ENCODE measurements at regions not wholly inside any gene's neighbourhood (a gene's known extent, or its start where the extent isn't known, plus 50 kb on each side); places are given as distances from the start of the nearest gene placed in this dataset.

- Histone ChIP-seq H3K36me3 (no peaks in the 10 kb centered on the region), H3K4me1 (no peaks in the 10 kb centered on the region), H3K9me3 (no peaks in the 10 kb centered on the region), H3K27ac (no peak overlapping the region), H3K4me3 (no peak overlapping the region), H3K27me3 (no peaks in the 10 kb centered on the region)
- no peak for DNase-seq
- no peak for TF ChIP-seq POLR2A (IDR thresholded peaks at IDR 0.05)
- TF ChIP-seq, protein P1, sequence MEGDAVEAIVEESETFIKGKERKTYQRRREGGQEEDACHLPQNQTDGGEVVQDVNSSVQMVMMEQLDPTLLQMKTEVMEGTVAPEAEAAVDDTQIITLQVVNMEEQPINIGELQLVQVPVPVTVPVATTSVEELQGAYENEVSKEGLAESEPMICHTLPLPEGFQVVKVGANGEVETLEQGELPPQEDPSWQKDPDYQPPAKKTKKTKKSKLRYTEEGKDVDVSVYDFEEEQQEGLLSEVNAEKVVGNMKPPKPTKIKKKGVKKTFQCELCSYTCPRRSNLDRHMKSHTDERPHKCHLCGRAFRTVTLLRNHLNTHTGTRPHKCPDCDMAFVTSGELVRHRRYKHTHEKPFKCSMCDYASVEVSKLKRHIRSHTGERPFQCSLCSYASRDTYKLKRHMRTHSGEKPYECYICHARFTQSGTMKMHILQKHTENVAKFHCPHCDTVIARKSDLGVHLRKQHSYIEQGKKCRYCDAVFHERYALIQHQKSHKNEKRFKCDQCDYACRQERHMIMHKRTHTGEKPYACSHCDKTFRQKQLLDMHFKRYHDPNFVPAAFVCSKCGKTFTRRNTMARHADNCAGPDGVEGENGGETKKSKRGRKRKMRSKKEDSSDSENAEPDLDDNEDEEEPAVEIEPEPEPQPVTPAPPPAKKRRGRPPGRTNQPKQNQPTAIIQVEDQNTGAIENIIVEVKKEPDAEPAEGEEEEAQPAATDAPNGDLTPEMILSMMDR (IDR thresholded peaks at IDR 0.05), result no peak
These were observed 111.8 kb upstream of the RGMA start for GRCh38 chr15:93200837-93201226.

GRCh38 chr15:93200081-93200836 is 111.2 kb upstream of the RGMA start:
- Histone ChIP-seq H3K36me3 (no peaks in the 10 kb centered on the region), H3K4me3 (no peak overlapping the region), H3K9me3 (no peaks in the 10 kb centered on the region), H3K4me1 (no peaks in the 10 kb centered on the region), H3K27me3 (no peaks in the 10 kb centered on the region), H3K27ac (no peak overlapping the region)
- DNase-seq, result no peak
- TF ChIP-seq, protein P1 (IDR thresholded peaks at IDR 0.05), result no peak
- TF ChIP-seq POLR2A (IDR thresholded peaks at IDR 0.05), result no peak

DNA sequence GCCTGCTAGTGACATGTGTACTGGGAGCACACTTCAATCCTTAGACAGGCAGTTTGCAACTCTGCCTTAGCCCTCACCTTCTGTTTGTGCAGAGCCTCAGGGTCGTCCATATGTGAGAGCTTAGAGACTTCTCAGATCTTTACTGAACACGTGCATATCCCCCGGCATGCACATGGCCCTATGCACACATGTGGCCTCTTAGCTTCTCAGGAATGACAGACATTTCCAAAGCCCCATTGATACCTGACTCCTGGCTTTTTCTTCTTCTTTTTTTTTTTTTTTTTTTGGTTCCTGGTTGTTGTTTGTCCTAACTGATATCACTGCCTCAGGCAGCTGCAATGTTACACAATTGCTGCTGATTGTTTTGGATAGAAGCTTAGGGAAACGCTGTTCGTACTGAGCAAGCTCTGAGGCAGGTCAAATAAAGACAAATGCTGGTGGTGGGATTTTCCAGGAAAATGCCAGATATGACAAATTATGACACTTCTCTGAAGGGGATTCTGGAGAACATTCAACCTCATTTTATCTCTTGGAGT is 107.2 kb upstream of the RGMA start:
- TF ChIP-seq, protein P1 (IDR thresholded peaks at IDR 0.05), result no peak
- TF ChIP-seq POLR2A (IDR thresholded peaks at IDR 0.05), result no peak
- no peaks in the 10 kb centered on the region for H3K36me3 ChIP-seq
- no peaks in the 10 kb centered on the region for H3K9me3 ChIP-seq
- H3K27me3 ChIP-seq, result no peaks in the 10 kb centered on the region
- no peak overlapping the region for H3K27ac ChIP-seq
- DNase-seq, result no peak
- no peaks in the 10 kb centered on the region for H3K4me1 ChIP-seq
- H3K4me3 ChIP-seq, result no peak overlapping the region

- no peaks in the 10 kb centered on the region for H3K9me3 ChIP-seq
These were observed 106.1 kb upstream of the RGMA start for GRCh38 chr15:93195109-93195508.

DNA sequence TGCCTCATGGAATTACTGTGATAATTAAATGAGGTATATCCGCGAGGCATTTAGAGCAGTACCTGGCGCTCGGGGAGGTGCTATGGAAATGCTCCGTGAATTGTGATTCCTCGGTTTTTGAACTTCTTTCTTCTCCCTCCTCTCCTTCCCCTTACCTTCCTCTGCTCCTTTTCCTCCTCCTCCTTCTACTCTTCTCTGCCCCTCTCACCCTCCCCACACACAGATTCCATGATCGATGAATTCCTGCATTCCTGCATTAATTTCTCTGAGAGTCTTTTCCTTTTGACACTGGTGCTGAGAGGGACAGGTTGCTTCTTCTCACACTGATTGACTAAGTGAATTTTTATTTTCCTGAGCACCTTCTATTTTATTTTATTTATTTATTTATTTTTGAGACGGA is 101.2 kb upstream of the RGMA start:
- Histone ChIP-seq H3K27ac (no peak overlapping the region), H3K4me3 (no peak overlapping the region), H3K27me3 (no peaks in the 10 kb centered on the region), H3K4me1 (no peaks in the 10 kb centered on the region), H3K36me3 (no peaks in the 10 kb centered on the region), H3K9me3 (no peaks in the 10 kb centered on the region)
- TF ChIP-seq, protein P1 (IDR thresholded peaks at IDR 0.05), result no peak
- TF ChIP-seq POLR2A (IDR thresholded peaks at IDR 0.05), result no peak
- peak in 1 of 3 donors; percentile 7 for DNase-seq

More at GRCh38 chr15:93195109-93195508, 106.1 kb upstream of the RGMA start:
- no peak overlapping the region for H3K27ac ChIP-seq
- TF ChIP-seq POLR2A (IDR thresholded peaks at IDR 0.05), result no peak
- TF ChIP-seq, protein P1 (IDR thresholded peaks at IDR 0.05), result no peak
- no peak for DNase-seq
- no peaks in the 10 kb centered on the region for H3K36me3 ChIP-seq
- H3K27me3 ChIP-seq, result no peaks in the 10 kb centered on the region
- no peaks in the 10 kb centered on the region for H3K4me1 ChIP-seq
- no peak overlapping the region for H3K4me3 ChIP-seq
